ENCODE measurements at regions not wholly inside any gene's neighbourhood (a gene's known extent, or its start where the extent isn't known, plus 50 kb on each side); places are given as distances from the start of the nearest gene placed in this dataset.

DNA sequence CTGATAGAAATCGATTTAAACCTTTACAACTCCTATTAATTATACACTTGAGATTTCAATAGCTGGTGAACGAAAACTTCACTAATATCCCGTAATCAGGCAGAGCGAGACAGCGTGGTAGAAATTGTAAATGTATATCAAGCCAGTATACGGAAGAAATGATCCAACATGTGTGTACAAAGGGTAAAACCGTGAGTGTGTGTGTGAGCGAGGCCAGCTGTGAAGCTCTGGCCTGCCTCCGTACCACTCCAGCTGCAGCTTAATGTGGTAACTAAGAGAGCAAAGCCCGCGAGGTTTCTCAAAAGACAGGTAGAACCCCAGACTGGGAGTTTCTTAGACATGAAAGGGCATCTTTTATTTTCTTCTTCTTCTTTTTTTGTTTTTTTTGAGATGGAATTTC, 52.3 kb upstream of the ZNF516 start:
- CTCF ChIA-PET: no interaction called here

DNA sequence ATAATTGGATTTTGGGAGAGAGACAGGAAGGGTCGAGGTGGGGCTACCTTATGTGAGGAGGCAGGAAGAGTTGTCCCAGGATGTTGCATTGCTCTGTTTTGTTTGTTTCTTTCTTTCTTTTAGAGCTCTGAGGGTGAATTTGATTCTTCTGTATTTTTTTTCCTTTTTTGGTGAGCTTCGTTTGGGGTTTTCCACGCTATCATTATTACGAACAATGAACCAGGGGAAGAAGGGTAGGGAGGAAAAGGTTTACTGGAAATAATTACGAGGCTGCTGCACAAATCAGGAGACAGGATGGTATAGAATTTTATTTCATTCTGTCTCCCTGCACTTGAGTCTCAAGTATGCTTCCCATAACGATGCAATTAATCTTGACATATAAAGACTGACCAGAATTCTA, 51.4 kb upstream of the ZNF516 start:
- Histone ChIP-seq H3K27ac (ENCODE audit: extremely low read depth, low read depth, low read length) (no peak overlapping the region), H3K9me3 (ENCODE audit: control insufficient read depth, insufficient read depth, low read depth, low read length) (no peaks in the 10 kb centered on the region), H3K4me1 (ENCODE audit: control insufficient read depth, insufficient read depth, low read length) (peaks cover 3% of the 10 kb centered on the region; the same call in 1 of the 2 replicates), H3K36me3 (ENCODE audit: control insufficient read depth in 2 of 2, insufficient read depth in 1 of 2, low read length in 2 of 2) (no peaks in the 10 kb centered on the region), H3K4me3 (ENCODE audit: low read depth, low read length) (no peak overlapping the region)
- CTCF ChIA-PET: no interaction called here
- no peak for TF ChIP-seq ZNF175 (tag by site-specific recombination; IDR thresholded peaks at IDR 0.05)
- TF ChIP-seq ZBTB8A (tag by site-specific recombination; IDR thresholded peaks at IDR 0.05): no peak
- TF ChIP-seq ZNF202 (tag by site-specific recombination; IDR thresholded peaks at IDR 0.05; ENCODE audit: borderline replicate concordance): no peak
- TF ChIP-seq, protein P1, sequence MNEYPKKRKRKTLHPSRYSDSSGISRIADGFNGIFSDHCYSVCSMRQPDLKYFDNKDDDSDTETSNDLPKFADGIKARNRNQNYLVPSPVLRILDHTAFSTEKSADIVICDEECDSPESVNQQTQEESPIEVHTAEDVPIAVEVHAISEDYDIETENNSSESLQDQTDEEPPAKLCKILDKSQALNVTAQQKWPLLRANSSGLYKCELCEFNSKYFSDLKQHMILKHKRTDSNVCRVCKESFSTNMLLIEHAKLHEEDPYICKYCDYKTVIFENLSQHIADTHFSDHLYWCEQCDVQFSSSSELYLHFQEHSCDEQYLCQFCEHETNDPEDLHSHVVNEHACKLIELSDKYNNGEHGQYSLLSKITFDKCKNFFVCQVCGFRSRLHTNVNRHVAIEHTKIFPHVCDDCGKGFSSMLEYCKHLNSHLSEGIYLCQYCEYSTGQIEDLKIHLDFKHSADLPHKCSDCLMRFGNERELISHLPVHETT (tag by site-specific recombination; IDR thresholded peaks at IDR 0.05): no peak
- TF ChIP-seq, protein P2, sequence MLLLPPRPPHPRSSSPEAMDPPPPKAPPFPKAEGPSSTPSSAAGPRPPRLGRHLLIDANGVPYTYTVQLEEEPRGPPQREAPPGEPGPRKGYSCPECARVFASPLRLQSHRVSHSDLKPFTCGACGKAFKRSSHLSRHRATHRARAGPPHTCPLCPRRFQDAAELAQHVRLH (tag by site-specific recombination; IDR thresholded peaks at IDR 0.05): no peak
- TF ChIP-seq WT1 (tag by site-specific recombination; IDR thresholded peaks at IDR 0.05): no peak
- TF ChIP-seq, protein P3, sequence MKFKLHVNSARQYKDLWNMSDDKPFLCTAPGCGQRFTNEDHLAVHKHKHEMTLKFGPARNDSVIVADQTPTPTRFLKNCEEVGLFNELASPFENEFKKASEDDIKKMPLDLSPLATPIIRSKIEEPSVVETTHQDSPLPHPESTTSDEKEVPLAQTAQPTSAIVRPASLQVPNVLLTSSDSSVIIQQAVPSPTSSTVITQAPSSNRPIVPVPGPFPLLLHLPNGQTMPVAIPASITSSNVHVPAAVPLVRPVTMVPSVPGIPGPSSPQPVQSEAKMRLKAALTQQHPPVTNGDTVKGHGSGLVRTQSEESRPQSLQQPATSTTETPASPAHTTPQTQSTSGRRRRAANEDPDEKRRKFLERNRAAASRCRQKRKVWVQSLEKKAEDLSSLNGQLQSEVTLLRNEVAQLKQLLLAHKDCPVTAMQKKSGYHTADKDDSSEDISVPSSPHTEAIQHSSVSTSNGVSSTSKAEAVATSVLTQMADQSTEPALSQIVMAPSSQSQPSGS (tag by site-specific recombination; IDR thresholded peaks at IDR 0.05; ENCODE audit: low read depth): no peak
- TF ChIP-seq ZNF558 (tag by site-specific recombination; IDR thresholded peaks at IDR 0.05): no peak
- TF ChIP-seq ZBTB48 (tag by site-specific recombination; IDR thresholded peaks at IDR 0.05): no peak
- no peak for TF ChIP-seq ZNF16 (tag by site-specific recombination; IDR thresholded peaks at IDR 0.05; ENCODE audit: low read depth)
- no peak for TF ChIP-seq ZNF416 (tag by site-specific recombination; IDR thresholded peaks at IDR 0.05)
- TF ChIP-seq, protein P4, sequence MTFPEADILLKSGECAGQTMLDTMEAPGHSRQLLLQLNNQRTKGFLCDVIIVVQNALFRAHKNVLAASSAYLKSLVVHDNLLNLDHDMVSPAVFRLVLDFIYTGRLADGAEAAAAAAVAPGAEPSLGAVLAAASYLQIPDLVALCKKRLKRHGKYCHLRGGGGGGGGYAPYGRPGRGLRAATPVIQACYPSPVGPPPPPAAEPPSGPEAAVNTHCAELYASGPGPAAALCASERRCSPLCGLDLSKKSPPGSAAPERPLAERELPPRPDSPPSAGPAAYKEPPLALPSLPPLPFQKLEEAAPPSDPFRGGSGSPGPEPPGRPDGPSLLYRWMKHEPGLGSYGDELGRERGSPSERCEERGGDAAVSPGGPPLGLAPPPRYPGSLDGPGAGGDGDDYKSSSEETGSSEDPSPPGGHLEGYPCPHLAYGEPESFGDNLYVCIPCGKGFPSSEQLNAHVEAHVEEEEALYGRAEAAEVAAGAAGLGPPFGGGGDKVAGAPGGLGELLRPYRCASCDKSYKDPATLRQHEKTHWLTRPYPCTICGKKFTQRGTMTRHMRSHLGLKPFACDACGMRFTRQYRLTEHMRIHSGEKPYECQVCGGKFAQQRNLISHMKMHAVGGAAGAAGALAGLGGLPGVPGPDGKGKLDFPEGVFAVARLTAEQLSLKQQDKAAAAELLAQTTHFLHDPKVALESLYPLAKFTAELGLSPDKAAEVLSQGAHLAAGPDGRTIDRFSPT (tag by site-specific recombination; IDR thresholded peaks at IDR 0.05): no peak
- TF ChIP-seq, protein P5, sequence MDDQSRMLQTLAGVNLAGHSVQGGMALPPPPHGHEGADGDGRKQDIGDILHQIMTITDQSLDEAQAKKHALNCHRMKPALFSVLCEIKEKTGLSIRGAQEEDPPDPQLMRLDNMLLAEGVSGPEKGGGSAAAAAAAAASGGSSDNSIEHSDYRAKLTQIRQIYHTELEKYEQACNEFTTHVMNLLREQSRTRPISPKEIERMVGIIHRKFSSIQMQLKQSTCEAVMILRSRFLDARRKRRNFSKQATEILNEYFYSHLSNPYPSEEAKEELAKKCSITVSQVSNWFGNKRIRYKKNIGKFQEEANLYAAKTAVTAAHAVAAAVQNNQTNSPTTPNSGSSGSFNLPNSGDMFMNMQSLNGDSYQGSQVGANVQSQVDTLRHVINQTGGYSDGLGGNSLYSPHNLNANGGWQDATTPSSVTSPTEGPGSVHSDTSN (CRISPR knock-in tag; IDR thresholded peaks at IDR 0.05): no peak
- TF ChIP-seq, protein P6, sequence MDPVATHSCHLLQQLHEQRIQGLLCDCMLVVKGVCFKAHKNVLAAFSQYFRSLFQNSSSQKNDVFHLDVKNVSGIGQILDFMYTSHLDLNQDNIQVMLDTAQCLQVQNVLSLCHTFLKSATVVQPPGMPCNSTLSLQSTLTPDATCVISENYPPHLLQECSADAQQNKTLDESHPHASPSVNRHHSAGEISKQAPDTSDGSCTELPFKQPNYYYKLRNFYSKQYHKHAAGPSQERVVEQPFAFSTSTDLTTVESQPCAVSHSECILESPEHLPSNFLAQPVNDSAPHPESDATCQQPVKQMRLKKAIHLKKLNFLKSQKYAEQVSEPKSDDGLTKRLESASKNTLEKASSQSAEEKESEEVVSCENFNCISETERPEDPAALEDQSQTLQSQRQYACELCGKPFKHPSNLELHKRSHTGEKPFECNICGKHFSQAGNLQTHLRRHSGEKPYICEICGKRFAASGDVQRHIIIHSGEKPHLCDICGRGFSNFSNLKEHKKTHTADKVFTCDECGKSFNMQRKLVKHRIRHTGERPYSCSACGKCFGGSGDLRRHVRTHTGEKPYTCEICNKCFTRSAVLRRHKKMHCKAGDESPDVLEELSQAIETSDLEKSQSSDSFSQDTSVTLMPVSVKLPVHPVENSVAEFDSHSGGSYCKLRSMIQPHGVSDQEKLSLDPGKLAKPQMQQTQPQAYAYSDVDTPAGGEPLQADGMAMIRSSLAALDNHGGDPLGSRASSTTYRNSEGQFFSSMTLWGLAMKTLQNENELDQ (tag by site-specific recombination; IDR thresholded peaks at IDR 0.05; ENCODE audit: low read depth): no peak
- TF ChIP-seq, protein P7, sequence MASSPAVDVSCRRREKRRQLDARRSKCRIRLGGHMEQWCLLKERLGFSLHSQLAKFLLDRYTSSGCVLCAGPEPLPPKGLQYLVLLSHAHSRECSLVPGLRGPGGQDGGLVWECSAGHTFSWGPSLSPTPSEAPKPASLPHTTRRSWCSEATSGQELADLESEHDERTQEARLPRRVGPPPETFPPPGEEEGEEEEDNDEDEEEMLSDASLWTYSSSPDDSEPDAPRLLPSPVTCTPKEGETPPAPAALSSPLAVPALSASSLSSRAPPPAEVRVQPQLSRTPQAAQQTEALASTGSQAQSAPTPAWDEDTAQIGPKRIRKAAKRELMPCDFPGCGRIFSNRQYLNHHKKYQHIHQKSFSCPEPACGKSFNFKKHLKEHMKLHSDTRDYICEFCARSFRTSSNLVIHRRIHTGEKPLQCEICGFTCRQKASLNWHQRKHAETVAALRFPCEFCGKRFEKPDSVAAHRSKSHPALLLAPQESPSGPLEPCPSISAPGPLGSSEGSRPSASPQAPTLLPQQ (tag by site-specific recombination; IDR thresholded peaks at IDR 0.05): no peak
- no peak for TF ChIP-seq ZNF473 (tag by site-specific recombination; IDR thresholded peaks at IDR 0.05)
- TF ChIP-seq ZNF423 (tag by site-specific recombination; IDR thresholded peaks at IDR 0.05): no peak
- POLR2A ChIA-PET: no interaction called here

More for the DNA sequence above, 52.3 kb upstream of the ZNF516 start:
- Histone ChIP-seq H3K9me3 (ENCODE audit: control insufficient read depth, insufficient read depth, low read depth, low read length) (no peaks in the 10 kb centered on the region), H3K4me3 (ENCODE audit: low read depth, low read length) (no peak overlapping the region), H3K4me1 (ENCODE audit: control insufficient read depth, insufficient read depth, low read length) (peaks cover 3% of the 10 kb centered on the region; the same call in 1 of the 2 replicates), H3K36me3 (ENCODE audit: control insufficient read depth in 2 of 2, insufficient read depth in 1 of 2, low read length in 2 of 2) (no peaks in the 10 kb centered on the region), H3K27ac (ENCODE audit: extremely low read depth, low read depth, low read length) (no peak overlapping the region)
- POLR2A ChIA-PET: no interaction called here
- TF ChIP-seq ZNF514 (tag by site-specific recombination; IDR thresholded peaks at IDR 0.05) (no peak), GLIS2 (tag by site-specific recombination; IDR thresholded peaks at IDR 0.05) (no peak)

Measured in HEK293 (cell line).